SK-N-SH (cell line): ENCODE measurements at regions not wholly inside any gene's neighbourhood (a gene's known extent, or its start where the extent isn't known, plus 50 kb on each side); places are given as distances from the start of the nearest gene placed in this dataset.

Experiments
- CTCF ChIA-PET: fragments of 300-600, 350-600 bp; formaldehyde crosslinking; extraction: SDS; loops from one replicate; lab custom pipeline; 2021; lab: Yijun Ruan, JAX
- POLR2A ChIA-PET: fragments of 350-600 bp; sonication (Branson Sonifier 250); formaldehyde crosslinking; extraction: SDS; loops from one replicate; lab custom pipeline; 2020; ENCODE audit warnings: antibody characterized with exemption, inconsistent platforms; lab: Yijun Ruan, JAX
- DNase-seq: peaks from one replicate; pipeline ENCODE4 v3.0.0; 2012
- H2AFZ ChIP-seq: fragments of 200-600 bp; sonication (generic); 2 replicates; pipeline ENCODE4 v1.8.1; 2016; ENCODE audit warnings: antibody characterized with exemption, mild to moderate bottlenecking, low read depth
- H3F3A ChIP-seq: fragments of 200-600 bp; sonication (generic); replicated peaks from 2 replicates; pipeline ENCODE3; 2016; ENCODE audit warnings: antibody characterized with exemption, mild to moderate bottlenecking; ENCODE audit not compliant: insufficient read depth
- H3K27ac ChIP-seq, 2 experiments: fragments of 200-500 bp in 1 of 2; fragments of 200-600 bp in 1 of 2; sonication (Bioruptor generic) in 1 of 2; sonication (generic), shearing (Covaris generic) in 1 of 2; 2 replicates each; pipeline versions ENCODE4 v1.5.1 to v1.6.1; 2014 to 2016; ENCODE audit warnings: low read depth in 2 of 2, inconsistent platforms in 1 of 2, low read length in 1 of 2, mild to moderate bottlenecking in 1 of 2, mixed read lengths in 1 of 2
- H3K27me3 ChIP-seq: fragments of 200-600 bp; sonication (generic), shearing (Covaris generic); 2 replicates; pipeline ENCODE4 v1.6.1; 2016; ENCODE audit warnings: mixed run types; ENCODE audit not compliant: insufficient read depth
- H3K36me3 ChIP-seq, 2 experiments: fragments of 200-500 bp in 1 of 2; fragments of 200-600 bp in 1 of 2; sonication (Bioruptor generic) in 1 of 2; sonication (generic) in 1 of 2; replicated peaks in 1 of 2; 2 replicates each; pipeline versions ENCODE3 to v1.5.1; 2014 to 2016; ENCODE audit warnings: low read length in 1 of 2, mild to moderate bottlenecking in 1 of 2; ENCODE audit not compliant: insufficient read depth in 2 of 2, control insufficient read depth in 1 of 2
- H3K4me1 ChIP-seq, 2 experiments: fragments of 200-500 bp in 1 of 2; fragments of 200-600 bp in 1 of 2; sonication (Bioruptor generic) in 1 of 2; sonication (generic), shearing (Covaris generic) in 1 of 2; 2 replicates each; pipeline versions ENCODE4 v1.5.1 to v1.6.1; 2014 to 2016; ENCODE audit warnings: low read depth in 1 of 2, low read length in 1 of 2, mixed run types in 1 of 2; ENCODE audit not compliant: insufficient read depth in 2 of 2, control insufficient read depth in 1 of 2
- H3K4me2 ChIP-seq: fragments of 200-600 bp; sonication (generic), shearing (Covaris generic); 2 replicates; pipeline ENCODE4 v1.6.1; 2017; ENCODE audit warnings: mixed run types
- H3K4me3 ChIP-seq, 2 experiments: fragments of 200-500 bp in 1 of 2; fragments of 200-600 bp in 1 of 2; sonication (Bioruptor generic) in 1 of 2; sonication (generic), shearing (Covaris generic) in 1 of 2; 2 replicates each; pipeline versions ENCODE4 v1.5.1 to v1.8.1; 2014 to 2016; ENCODE audit warnings: low read depth in 2 of 2, inconsistent platforms in 1 of 2, low read length in 1 of 2, mild to moderate bottlenecking in 1 of 2, mixed read lengths in 1 of 2, moderate library complexity in 1 of 2
- H3K79me2 ChIP-seq: fragments of 200-600 bp; sonication (generic); 2 replicates; pipeline ENCODE4 v1.8.1; 2017; ENCODE audit warnings: mild to moderate bottlenecking; ENCODE audit not compliant: insufficient read depth
- H3K9ac ChIP-seq: fragments of 200-600 bp; sonication (generic); 2 replicates; pipeline ENCODE4 v1.6.1; 2017; ENCODE audit warnings: mixed run types
- H3K9me2 ChIP-seq: fragments of 200-600 bp; sonication (generic); 2 replicates; pipeline ENCODE4 v1.6.1; 2017; ENCODE audit warnings: mixed run types
- H3K9me3 ChIP-seq: fragments of 200-600 bp; sonication (generic); 2 replicates; pipeline ENCODE4 v1.6.1; 2017; ENCODE audit warnings: mixed run types, mild to moderate bottlenecking, moderate library complexity
- H4K20me1 ChIP-seq: fragments of 200-600 bp; sonication (generic); 2 replicates; pipeline ENCODE4 v1.6.1; 2017; ENCODE audit warnings: mild to moderate bottlenecking, mixed run types; ENCODE audit not compliant: insufficient read depth
- CTCF ChIP-seq: fragments of 200-600 bp; sonication (generic); IDR thresholded peaks from 2 replicates; pipeline ENCODE4 v1.6.1; 2017; ENCODE audit warnings: antibody characterized with exemption, mild to moderate bottlenecking, moderate library complexity
- ELF1 ChIP-seq: IDR thresholded peaks from 2 replicates; pipeline ENCODE4 v1.4.0; 2012
- EP300 ChIP-seq, 2 experiments: IDR thresholded peaks; 2 replicates each; pipeline versions ENCODE4 v1.4.0 to v1.6.1; 2012; ENCODE audit warnings: borderline replicate concordance in 1 of 2, low read depth in 1 of 2, low read length in 1 of 2
- FOXJ3 ChIP-seq: sonication (generic); formaldehyde crosslinking; IDR thresholded peaks from 2 replicates; pipeline ENCODE4 v1.5.1; 2020; ENCODE audit warnings: mild to moderate bottlenecking, missing genetic modification reagents
- FOXM1 ChIP-seq: IDR thresholded peaks from 2 replicates; pipeline ENCODE4 v1.4.0; 2012; ENCODE audit warnings: low read depth, mild to moderate bottlenecking
- GABPA ChIP-seq: IDR thresholded peaks from 2 replicates; pipeline ENCODE4 v1.4.0; 2012; ENCODE audit warnings: low read depth, mild to moderate bottlenecking
- JUND ChIP-seq: IDR thresholded peaks from 2 replicates; pipeline ENCODE4 v1.4.0; 2012
- MEF2A ChIP-seq: IDR thresholded peaks from 2 replicates; pipeline ENCODE4 v1.4.0; 2012; ENCODE audit warnings: low read depth, borderline replicate concordance
- NFIC ChIP-seq: IDR thresholded peaks from 2 replicates; pipeline ENCODE4 v1.4.0; 2012; ENCODE audit warnings: borderline replicate concordance
- NRF1 ChIP-seq: IDR thresholded peaks from 2 replicates; pipeline ENCODE4 v1.6.1; 2012; ENCODE audit warnings: low read depth, mild to moderate bottlenecking, low read length
- RCOR1 ChIP-seq: fragments of 150-350 bp; IDR thresholded peaks from 2 replicates; pipeline ENCODE4 v1.6.1; 2017; ENCODE audit warnings: antibody characterized with exemption, low read length
- SIN3A ChIP-seq: IDR thresholded peaks from 2 replicates; pipeline ENCODE4 v1.6.1; 2012; ENCODE audit warnings: low read depth, mild to moderate bottlenecking, low read length, moderate library complexity, borderline replicate concordance
- TAF1 ChIP-seq: IDR thresholded peaks from 2 replicates; pipeline ENCODE4 v1.6.1; 2012; ENCODE audit warnings: low read depth, mild to moderate bottlenecking, low read length, moderate library complexity, borderline replicate concordance
- TCF12 ChIP-seq: IDR thresholded peaks from 2 replicates; pipeline ENCODE4 v1.4.0; 2012
- TEAD4 ChIP-seq: IDR thresholded peaks from 2 replicates; pipeline ENCODE4 v1.4.0; 2012; ENCODE audit warnings: mild to moderate bottlenecking, borderline replicate concordance; ENCODE audit not compliant: insufficient read depth
- WGBS: methylation state at CpG from one replicate; pipeline ENCODE4 v1.1.6; 2017; ENCODE audit warnings: low lambda C conversion rate; 5-methylcytosine and 5-hydroxymethylcytosine counted together
- TF ChIP-seq, protein P1 (sequence below): fragments of 150-350 bp; IDR thresholded peaks from 2 replicates; pipeline ENCODE4 v1.6.1; 2017; ENCODE audit warnings: antibody characterized with exemption, low read length, low read depth, borderline replicate concordance
- TF ChIP-seq, protein P2 (sequence below): IDR thresholded peaks from 2 replicates; pipeline ENCODE4 v1.4.0; 2012; ENCODE audit warnings: low read depth, borderline replicate concordance
- TF ChIP-seq, protein P3 (sequence below): IDR thresholded peaks from 2 replicates; pipeline ENCODE4 v1.4.0; 2012; ENCODE audit warnings: low read depth, borderline replicate concordance

DNA sequence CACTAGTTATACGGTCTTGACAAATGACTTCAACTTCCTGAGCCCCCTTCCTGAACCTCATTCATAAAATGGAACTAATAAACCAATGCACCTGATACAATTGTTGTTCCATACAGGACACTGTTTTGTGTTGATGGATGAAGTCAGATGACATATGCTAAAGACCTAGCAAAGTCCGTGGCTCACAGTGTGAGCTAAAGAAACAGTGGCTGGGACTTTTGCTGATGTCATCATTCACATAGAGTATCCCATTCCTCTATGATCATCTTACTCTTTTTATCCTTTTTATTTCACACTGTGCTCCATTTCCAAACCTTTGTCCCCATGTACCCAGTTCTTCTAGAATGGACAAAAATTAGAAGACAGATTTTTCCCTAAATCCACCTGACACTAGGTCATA is 83.7 kb upstream of the KAZN start:
- no peak for TF ChIP-seq GABPA
- TF ChIP-seq TAF1: no peak
- TF ChIP-seq NRF1: no peak
- no peak for TF ChIP-seq EP300 (IDR thresholded peaks at IDR 0.05; ENCODE audit: borderline replicate concordance in 1 of 2, low read depth in 1 of 2, low read length in 1 of 2)
- no peak for TF ChIP-seq NFIC
- TF ChIP-seq, protein P1, sequence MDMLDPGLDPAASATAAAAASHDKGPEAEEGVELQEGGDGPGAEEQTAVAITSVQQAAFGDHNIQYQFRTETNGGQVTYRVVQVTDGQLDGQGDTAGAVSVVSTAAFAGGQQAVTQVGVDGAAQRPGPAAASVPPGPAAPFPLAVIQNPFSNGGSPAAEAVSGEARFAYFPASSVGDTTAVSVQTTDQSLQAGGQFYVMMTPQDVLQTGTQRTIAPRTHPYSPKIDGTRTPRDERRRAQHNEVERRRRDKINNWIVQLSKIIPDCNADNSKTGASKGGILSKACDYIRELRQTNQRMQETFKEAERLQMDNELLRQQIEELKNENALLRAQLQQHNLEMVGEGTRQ: no peak
- no peak for TF ChIP-seq MEF2A
- no peak for TF ChIP-seq ELF1
- no peak for TF ChIP-seq TCF12
- no peak for TF ChIP-seq CTCF
- TF ChIP-seq RCOR1: no peak
- no peak for TF ChIP-seq FOXJ3 (CRISPR knock-in tag)
- no peak for TF ChIP-seq FOXM1
- TF ChIP-seq, protein P2, sequence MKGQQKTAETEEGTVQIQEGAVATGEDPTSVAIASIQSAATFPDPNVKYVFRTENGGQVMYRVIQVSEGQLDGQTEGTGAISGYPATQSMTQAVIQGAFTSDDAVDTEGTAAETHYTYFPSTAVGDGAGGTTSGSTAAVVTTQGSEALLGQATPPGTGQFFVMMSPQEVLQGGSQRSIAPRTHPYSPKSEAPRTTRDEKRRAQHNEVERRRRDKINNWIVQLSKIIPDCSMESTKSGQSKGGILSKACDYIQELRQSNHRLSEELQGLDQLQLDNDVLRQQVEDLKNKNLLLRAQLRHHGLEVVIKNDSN: no peak
- TF ChIP-seq JUND: no peak
- TF ChIP-seq TEAD4: no peak
- TF ChIP-seq SIN3A: no peak
- TF ChIP-seq, protein P3, sequence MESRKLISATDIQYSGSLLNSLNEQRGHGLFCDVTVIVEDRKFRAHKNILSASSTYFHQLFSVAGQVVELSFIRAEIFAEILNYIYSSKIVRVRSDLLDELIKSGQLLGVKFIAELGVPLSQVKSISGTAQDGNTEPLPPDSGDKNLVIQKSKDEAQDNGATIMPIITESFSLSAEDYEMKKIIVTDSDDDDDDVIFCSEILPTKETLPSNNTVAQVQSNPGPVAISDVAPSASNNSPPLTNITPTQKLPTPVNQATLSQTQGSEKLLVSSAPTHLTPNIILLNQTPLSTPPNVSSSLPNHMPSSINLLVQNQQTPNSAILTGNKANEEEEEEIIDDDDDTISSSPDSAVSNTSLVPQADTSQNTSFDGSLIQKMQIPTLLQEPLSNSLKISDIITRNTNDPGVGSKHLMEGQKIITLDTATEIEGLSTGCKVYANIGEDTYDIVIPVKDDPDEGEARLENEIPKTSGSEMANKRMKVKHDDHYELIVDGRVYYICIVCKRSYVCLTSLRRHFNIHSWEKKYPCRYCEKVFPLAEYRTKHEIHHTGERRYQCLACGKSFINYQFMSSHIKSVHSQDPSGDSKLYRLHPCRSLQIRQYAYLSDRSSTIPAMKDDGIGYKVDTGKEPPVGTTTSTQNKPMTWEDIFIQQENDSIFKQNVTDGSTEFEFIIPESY: no peak
- Histone ChIP-seq H3K79me2 (no peaks in the 10 kb centered on the region), H4K20me1 (no peaks in the 10 kb centered on the region), H3F3A (no peaks in the 10 kb centered on the region), H2AFZ (no peak overlapping the region), H3K4me1 (no peaks in the 10 kb centered on the region), H3K9me3 (no peaks in the 10 kb centered on the region), H3K36me3 (no peaks in the 10 kb centered on the region), H3K9ac (no peak overlapping the region), H3K9me2 (no peaks in the 10 kb centered on the region), H3K27me3 (no peaks in the 10 kb centered on the region), H3K4me2 (no peak overlapping the region), H3K4me3 (no peak overlapping the region), H3K27ac (no peak overlapping the region)
- ChIA-PET CTCF (no interaction called here), POLR2A (no interaction called here)
- no peak for DNase-seq
- WGBS: 30% methylated on average over 2 of the region's 2 CpGs
